GM21786 (cell line): ENCODE measurements at regions not wholly inside any gene's neighbourhood (a gene's known extent, or its start where the extent isn't known, plus 50 kb on each side); places are given as distances from the start of the nearest gene placed in this dataset.
"Not testable (repeated sequence)": the region's sequence is repeated elsewhere in the genome, so short reads cannot be mapped to it uniquely, and the experiment has no call there.

Source experiments
- ATAC-seq: cut with Tn5 transposase; IDR thresholded peaks from one replicate; pipeline ENCODE4 v1.9.1; 2021; ENCODE audit not compliant: unreplicated experiment

DNA sequence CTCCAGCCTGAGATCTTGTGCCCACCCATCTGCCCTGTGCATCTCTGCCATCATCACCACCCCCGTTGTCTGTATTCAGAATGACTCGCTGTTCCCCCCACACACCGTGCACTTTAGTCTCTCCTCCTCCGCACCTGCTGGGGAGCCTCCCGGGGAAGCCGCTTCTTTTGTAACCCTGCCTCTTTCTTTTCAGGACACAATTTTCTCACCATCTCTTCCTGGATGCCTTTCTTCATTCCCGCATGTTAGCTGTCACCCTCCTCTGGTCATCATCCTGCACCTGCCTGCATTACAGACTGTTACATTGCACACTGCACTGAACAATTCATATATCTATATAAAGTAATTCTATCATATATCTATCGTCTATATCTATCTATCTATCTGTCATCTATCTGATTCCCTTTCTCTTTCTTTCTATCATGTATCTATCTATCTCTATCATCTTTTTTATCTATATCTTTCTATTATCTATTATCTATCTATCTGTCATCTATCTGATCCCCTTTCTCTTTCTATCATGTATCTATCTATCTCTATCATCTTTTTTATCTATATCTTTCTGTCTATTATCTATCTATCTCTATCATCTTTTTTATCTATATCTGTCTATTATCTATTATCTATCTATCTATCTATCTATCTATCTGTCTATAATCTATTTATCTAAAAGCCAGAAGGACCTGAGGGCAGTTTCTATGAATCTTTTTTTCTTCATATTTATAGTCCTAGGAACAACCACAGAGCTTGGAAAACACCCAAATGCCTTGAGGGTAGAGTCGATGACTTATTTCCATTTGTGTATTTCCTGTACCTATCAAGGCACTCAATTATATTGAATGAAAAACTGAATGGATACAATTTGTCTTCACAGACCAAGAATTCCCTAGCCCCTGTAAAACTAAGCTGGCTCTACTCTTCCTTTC is 642.5 kb downstream of the ACTR3B start:
- no peak for ATAC-seq

DNA sequence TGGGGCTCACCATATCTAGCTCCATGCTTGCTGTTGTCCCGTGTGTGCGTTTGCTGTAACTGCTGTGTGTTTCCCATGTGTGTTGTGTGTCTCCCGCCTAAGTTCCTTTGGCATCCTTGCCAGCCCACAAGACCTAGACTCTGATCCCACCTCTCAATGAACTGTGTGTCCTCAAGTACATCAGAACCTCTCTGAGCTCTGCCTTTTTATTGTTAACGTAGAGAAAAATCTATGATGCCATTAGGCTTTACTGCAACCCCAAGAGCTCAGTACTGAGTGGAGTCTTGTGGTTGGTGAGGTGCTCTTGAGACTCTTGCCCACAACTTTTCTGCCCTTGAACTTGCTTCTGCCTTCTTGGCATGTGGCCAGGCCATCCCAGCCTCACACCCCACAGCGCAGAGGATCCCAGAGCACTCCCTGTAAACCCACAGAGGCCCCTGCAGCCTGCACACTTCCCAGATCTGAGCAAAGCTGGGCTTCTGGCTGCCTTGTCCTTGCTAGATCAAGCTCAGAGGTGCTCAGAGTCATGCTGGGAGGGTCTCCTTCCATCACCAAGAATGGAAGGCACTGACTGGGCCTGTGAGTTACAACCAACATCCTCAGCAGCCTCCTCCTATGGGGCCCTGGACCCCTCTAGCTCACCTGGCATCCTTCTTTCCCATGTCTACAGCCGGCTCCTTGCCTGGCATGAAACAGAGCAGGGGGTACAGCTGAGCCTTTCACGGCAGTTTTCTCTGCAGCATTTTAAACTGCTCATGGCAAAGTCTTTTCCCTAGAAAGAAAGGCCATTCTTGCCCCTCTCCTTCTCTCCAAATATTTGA is 643.4 kb downstream of the ACTR3B start:
- no peak for ATAC-seq

DNA sequence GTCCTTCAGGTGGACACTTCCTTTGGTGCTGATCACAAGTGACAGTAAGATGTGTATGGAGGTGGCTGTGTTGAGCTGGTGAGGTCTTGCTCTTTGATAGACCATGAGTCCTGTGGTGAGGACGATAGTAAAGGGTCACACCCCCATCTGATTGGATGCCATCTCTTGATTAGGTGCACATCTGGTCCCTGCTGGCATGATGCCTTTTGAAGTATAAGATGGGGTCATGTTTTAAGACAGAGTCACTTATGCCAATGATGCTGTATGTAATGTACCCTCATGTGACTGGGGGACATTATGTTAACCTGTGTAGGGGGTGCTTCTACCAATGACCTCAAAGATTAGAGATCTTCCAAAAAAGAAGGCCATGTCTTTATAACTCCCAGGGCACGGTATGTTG is 644.6 kb downstream of the ACTR3B start:
- no peak for ATAC-seq

DNA sequence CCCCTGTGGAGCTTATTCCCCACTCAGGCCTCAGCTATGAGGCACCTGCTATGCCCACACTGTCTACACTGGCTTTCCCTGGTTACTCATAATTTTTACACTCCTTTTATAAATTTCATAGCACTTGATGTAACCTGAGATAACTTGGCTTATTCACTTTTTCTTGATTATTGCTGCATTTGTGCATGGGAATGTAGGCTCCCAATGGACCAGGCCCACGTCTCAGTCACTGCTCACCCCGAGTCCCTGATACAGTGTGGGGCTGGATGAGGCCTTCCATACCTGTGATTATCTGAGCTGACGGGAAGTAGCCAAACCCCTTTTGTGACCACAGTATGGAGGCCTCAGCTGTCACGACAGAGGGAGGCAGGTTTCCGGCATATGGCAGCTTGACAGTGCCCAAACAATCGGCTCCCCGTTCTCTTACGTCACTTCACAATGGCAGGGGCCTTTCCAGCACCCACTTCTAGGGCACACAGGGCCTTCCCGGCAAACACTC is 645.3 kb downstream of the ACTR3B start:
- ATAC-seq, result no peak

DNA sequence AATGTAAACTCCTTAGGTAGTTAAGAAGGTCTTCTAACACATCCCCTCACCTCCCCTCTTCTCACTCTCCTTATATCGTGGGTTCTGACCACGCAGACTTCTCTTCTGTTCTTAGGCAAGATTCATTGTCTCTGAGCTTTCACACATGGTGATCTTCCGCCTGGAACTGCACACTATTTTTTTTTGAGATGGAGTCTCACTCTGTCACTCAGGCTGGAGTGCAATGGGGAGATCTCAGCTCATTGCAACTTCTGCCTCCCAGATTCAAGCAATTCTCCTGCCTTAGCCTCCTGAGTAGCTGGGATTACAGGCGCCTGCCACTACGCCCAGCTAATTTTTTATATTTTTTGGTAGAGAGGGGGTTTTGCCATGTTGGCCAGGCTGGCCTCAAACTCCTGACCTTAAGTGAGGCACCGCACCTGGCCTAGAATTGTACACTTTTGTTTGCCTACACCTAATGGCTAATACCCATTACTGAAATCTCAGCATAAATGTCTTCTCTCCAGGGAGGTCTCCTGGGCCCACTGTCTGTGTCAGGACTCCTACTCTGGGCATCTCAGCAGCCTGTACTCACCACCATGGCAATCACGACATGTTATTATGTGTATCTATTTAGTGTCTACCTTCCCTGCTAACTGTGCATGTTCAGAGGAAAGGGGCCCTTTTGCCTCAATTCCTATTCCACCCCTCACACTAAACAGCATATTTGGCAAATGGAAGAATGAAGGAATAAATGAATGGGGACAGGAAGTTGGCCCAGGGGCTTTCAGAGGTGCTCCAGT is 646.3 kb upstream of the DPP6 start:
- no peak for ATAC-seq

DNA sequence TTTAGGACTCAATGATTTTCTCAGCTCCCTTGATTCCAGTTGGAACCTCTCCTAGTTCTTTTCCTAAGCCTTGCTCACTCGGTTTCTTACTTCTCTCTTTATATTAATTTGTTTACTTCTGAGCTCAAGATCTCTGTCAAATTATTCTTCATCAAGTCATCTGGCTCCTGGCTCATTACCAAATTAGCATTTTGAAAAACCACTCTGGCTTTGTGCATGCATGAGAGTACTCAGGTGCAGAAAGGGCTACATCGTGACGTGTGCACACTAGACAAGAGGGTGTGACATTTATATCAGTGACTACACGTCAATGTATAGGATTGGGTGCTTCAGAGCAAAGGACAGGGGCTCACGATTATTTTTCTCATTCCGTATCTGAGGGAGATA is 645.7 kb upstream of the DPP6 start:
- ATAC-seq, result no peak

DNA sequence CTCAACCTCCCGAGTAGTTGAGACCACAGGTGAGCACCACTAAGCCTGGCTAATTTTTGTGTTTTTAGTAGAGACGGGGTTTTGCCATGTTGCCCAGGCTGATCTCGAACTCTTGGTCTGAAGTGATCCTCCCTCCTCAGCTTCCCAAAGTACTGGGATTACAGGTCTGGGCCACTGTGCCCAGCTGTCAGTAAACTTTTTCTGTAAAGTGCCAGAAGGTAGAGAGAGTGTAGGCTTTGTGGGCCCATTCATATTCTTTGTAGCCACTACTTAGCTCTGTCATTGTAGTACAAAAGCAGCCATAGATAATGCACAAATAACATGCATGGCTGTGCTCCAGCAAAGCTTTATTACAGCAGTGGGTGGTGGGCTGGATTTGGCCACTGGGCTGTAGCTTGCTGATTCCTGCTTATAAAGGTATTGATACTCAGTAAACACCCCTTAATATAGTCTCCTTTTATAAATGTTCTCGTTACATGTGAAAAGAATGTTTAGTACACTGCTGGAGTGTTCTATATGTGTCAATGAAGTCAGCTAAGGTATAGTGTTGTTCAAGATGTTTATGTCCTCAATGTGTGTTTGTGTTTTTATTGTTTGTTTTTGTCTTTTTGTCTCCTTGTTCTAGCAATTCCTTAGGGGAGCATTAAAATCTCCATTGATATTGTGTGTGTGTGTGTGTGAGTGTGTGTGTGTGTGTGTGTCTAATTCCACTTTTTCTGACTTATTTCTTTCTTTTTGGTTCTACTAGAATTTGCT is 644.7 kb upstream of the DPP6 start:
- ATAC-seq, result no peak

DNA sequence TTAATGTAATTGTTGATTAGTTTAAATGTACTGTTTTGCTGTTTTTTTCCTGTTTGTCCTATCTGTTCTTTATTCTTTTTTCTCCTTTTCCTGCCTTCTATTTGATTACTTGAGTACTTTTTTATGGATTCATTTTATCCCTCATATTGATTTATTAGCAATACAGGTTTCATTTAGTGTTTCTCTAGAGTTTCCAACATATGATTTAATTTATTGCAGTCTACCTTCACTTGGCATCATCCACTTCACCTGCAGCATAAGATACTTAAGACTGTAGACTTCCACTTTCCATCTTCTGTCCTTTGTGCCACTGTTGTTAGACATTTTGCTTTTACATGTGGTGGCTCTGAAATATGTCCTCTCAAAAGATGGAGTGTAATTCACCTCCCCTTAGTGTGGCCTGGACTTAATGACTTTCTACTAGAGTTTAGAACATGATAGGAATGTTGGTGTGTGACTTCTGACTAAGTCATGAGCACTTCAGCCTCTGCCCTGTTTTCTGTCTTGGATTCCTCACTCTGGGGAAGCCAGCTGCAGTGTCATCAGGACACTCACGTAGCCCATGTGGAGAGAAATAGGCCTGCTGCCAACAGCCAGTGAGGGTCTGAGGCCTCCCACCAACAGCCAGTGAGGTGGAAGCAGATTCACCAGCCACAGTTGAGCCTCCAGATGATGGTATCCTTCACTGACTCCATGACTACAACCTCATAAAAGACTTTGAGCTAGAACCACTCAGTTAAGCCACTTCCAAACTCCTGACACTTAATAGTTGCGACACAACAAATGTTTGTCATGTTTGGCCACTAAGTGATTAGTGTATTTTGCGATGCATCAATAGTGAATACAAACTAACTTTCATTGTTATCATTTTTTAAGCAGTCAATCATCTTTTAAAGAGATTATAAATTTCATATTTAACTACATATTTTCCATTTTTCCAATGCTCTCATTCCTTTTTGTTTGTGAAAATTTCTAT is 643.5 kb upstream of the DPP6 start:
- no peak for ATAC-seq

DNA sequence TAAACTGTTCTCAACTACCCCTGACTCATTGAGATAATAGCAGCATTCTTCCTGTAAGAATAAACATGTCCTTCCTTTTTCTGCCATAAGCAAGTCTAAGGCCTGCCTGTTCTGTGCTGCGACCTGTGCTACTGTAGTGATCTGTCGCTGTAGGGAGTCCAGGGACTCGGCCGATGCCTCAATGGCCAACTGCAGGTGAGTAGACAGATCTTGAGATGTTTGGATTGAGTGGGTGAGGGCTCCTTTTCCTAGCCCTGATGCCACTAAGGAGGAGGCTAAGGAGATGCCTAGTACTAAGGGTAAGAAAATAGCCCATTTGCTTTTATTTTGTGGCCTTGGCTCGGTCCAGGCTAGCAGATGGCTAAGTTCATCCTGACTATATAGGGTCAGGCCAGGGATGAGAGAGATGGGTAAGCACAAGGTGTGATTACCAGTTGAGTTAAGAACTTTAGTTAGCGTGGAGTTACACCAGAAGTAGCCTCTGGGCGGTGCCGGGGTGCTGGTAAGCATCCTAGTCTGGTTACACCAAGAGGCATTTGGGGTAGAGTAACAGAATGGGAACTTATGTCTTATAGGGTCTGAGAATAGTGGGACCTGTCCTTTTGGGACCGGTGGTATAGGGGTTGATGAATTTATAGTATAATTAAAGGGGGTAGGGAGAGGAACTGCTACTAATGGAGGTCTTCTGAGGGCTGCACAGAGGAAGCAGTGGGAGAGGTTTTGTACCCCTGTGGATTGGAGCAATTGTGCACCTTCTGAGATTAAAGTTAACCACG is 642.4 kb upstream of the DPP6 start:
- not testable (repeated sequence) for ATAC-seq

DNA sequence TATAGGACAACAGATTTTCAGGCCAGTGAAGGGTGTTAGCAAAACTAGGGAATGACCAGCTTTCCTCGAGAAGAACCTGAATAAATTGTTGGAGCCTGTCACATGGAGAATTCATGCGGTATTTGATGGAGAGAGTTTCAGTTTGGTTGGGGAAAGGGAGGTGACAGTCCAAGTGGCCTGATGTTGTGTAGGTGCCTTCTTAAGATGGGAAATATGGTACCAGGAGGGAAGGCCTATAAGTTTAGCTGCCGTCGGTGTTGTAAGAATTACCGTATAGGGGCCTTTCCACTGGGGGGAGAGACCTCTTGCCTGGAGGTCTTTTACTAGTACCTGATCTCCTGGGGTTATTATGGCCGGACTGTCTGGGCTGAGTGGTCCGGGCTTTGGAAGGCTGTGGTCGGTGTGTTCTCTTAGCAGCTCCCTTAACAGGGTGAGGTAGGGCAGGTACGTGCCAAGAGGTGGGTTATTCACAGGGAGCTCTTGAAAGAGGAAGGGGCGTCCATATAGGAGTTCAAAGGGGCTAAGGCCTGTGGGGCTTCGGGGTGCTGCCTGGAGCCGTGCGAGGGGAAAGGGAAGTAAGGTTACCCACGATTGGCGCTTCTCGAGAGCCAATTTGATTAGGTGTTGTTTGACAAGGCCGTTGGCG is 641.1 kb upstream of the DPP6 start:
- ATAC-seq, result not testable (repeated sequence)

DNA sequence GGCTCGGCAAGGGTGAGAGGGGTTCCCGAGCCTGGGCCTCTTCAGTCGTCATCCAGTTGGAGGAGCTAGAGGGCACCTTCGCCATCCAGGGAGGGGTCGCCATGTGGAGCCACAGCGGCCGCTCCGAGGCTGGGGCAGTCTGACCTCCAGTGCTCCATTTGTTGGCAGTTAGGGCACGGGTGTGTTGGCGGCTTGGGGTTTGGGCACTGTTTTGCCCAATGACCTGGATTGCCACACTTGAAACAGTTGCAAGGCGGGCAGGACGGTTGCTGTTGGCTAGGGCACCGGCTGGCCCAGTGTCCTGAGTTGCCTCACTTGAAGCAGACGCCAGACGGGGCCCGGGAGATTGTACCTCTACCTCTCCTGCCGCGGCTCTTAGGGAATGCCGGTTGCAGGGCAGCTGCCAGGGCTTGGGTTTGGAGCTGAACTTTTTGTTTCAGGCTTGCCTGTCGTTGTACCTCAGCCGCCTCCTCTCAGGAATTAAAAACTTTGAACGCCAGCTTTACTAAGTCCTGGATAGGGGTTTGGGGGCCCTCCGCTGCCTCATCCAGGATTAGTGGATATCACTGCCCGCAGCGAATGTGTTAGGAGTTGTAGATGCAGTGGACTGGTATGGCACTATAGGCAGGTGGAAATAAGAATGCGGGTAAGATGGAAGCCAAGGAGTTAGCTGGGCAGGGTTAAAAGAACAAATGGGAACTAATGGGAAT is 639.9 kb upstream of the DPP6 start:
- not testable (repeated sequence) for ATAC-seq

DNA sequence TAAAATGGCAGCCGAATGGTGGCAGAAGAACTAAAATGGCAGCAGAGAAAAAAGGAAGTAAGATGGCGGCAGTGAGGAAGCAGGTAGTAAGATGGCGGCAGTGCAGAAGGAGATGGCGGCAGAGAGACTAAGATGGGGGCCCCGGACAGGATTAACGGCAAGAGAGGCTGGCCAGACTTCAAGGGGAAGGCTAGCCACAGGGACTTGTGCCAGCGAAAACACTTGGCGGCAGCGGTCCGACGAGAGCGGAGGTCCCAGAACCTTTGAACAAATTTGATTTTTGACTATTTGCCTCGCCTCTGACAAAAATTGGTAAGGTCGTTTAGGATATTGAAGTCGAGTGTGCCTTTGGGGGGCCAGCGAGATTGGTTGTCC is 639.4 kb upstream of the DPP6 start:
- not testable (repeated sequence) for ATAC-seq

DNA sequence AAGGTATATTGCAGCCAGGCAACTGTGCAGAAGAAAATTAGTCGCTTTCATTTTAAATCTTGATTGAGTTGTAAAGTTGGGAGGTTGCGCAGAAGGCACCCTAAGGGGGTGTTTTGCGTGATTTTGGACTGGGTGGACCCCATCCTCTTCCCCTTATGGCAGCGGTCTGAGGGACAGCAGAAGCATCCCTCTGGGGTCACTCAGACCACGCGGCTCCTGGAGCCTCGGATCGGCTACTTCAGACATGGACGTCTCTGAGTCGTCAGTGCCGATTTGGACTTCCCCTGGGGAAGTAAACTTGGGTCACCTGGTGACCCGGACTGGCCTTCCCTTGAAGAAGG is 639.0 kb upstream of the DPP6 start:
- ATAC-seq, result no peak

DNA sequence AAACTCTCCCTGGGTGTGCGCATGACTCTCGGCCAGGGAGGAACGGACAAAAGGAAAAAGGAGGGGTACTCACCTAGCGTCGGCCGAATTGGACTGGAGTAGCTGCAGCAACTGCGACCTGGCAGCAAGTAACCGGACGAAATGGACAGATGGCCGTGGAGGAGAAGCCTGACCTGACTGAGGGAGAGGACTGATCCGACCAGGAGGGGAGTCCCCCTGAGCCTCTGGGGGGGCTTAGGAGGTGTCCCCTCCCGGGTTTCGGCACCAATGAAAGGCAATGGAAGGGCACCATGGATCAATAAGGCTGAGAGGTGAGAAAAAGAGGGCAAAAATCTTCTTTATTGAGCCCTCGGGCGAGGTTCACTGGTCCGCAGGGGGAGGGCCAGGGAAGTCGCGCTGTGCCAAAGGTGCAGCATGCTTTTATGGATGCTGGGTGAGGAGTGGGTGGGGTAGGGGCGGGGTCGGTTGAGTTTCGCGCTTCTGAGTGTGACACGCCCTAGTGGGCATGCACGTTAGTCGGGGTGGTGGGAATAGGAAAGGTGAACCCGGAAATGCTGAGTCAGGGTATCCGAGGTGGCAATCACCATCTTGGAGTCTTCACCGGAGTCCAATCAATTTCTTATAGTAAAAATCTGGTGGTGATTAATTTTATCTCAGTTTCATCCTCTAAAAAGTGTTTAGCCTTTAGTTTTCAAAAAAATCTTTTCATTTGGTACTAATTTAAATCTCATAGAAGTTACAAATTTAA is 638.5 kb upstream of the DPP6 start:
- no peak for ATAC-seq

DNA sequence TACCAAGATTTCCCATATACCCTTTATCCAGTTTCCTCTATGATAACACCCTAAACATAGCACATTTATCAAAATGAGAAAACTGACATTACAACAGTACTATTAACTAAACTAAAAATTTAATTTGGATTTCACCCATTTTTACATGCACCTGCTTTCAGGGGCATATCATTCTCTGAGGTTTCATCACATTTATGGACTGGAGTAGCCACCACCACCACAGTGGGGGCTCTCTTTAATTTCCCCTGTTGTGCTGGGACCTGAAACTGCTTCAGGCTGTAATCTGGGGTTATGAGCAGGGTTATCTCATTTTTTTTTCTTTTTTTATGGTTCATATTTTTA is 637.9 kb upstream of the DPP6 start:
- ATAC-seq, result no peak

DNA sequence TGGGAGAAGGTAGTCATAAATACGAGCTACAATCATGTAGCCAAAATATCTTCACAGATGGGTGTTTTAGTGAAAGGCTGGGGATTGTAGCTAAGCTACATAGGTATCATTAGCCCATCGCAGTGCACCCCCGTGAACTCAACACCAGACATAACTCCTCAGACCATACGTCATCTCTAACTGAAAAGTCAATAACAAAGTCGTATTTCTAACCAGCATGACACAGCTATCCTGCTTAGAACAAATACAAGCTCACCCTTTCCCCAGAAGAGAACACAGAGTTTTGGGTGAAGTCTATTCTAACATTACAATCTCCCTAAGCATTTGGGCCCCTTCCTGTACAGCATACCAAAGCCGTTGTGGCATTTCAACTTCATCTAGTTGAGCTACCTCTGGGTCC is 636.6 kb upstream of the DPP6 start:
- ATAC-seq, result no peak
